ENCODE measurements at regions not wholly inside any gene's neighbourhood (a gene's known extent, or its start where the extent isn't known, plus 50 kb on each side); places are given as distances from the start of the nearest gene placed in this dataset.

- DNase-seq (ENCODE audit: low read depth, low spot score): no peak
- POLR2A ChIA-PET: no interaction called here
- CTCF ChIA-PET: no interaction called here
- H3K4me3 ChIP-seq (ENCODE audit: low read depth, low read length): no peak overlapping the region
- TF ChIP-seq CTCF (IDR thresholded peaks at IDR 0.05; ENCODE audit: insufficient read depth, low read length, missing control alignments): no peak
These were observed 198.0 kb downstream of the TJP1 start for GRCh38 chr15:29624271-29624670.

- TF ChIP-seq CTCF (IDR thresholded peaks at IDR 0.05; ENCODE audit: insufficient read depth, low read length, missing control alignments): no peak
- no peak for DNase-seq (ENCODE audit: low read depth, low spot score)
- ChIA-PET POLR2A (no interaction called here), CTCF (interaction anchor here (0.8 to 1.0 kb wide), 2 partner anchors 12 to 483 kb away, joined by 3 read pairs; no protein-coding TSS in a partner anchor)
- H3K4me3 ChIP-seq (ENCODE audit: low read depth, low read length): no peak overlapping the region
These were observed 199.1 kb downstream of the TJP1 start for GRCh38 chr15:29623116-29623639.

- no peak for TF ChIP-seq CTCF (IDR thresholded peaks at IDR 0.05; ENCODE audit: insufficient read depth, low read length, missing control alignments)
- POLR2A ChIA-PET: no interaction called here
- H3K4me3 ChIP-seq (ENCODE audit: low read depth, low read length): no peak overlapping the region
- CTCF ChIA-PET: interaction anchor here (0.8 to 1.0 kb wide), 3 partner anchors 10 to 482 kb away, joined by 3 read pairs; no protein-coding TSS in a partner anchor
- no peak for DNase-seq (ENCODE audit: low read depth, low spot score)
These were observed 199.6 kb downstream of the TJP1 start for GRCh38 chr15:29622637-29623036.

- no peak overlapping the region for H3K4me3 ChIP-seq (ENCODE audit: low read depth, low read length)
- DNase-seq (ENCODE audit: low read depth, low spot score): no peak
- ChIA-PET CTCF (interaction anchor here (1.0 kb wide), 1 partner anchor 9 kb away, joined by 3 read pairs; no protein-coding TSS in a partner anchor), POLR2A (no interaction called here)
- TF ChIP-seq CTCF (IDR thresholded peaks at IDR 0.05; ENCODE audit: insufficient read depth, low read length, missing control alignments): no peak
These were observed 200.7 kb downstream of the TJP1 start for GRCh38 chr15:29621616-29622015.

GRCh38 chr15:29618586-29618985, 203.7 kb downstream of the TJP1 start:
- ChIA-PET POLR2A (no interaction called here), CTCF (interaction anchor here (1.0 kb wide), 1 partner anchor 23 kb away, joined by 3 read pairs; no protein-coding TSS in a partner anchor)
- TF ChIP-seq CTCF (IDR thresholded peaks at IDR 0.05; ENCODE audit: insufficient read depth, low read length, missing control alignments): no peak
- H3K4me3 ChIP-seq (ENCODE audit: low read depth, low read length): no peak overlapping the region
- no peak for DNase-seq (ENCODE audit: low read depth, low spot score)

- ChIA-PET POLR2A (no interaction called here), CTCF (no interaction called here)
- no peak for TF ChIP-seq CTCF (IDR thresholded peaks at IDR 0.05; ENCODE audit: insufficient read depth, low read length, missing control alignments)
- no peak overlapping the region for H3K4me3 ChIP-seq (ENCODE audit: low read depth, low read length)
- no peak for DNase-seq (ENCODE audit: low read depth, low spot score)
These were observed 205.8 kb downstream of the TJP1 start for GRCh38 chr15:29616512-29616911.
